Gastrocnemius medialis (tissue), 4 donors: ENCODE measurements at regions not wholly inside any gene's neighbourhood (a gene's known extent, or its start where the extent isn't known, plus 50 kb on each side); places are given as distances from the start of the nearest gene placed in this dataset.

Source experiments
- ATAC-seq, 2 donors: fragments of 150-250 bp; one replicate each; pipeline ENCODE4 v1.9.1; 2016
- DNase-seq, 2 donors: peaks; one replicate each; pipeline ENCODE4 v3.0.0-alpha.2; 2019
- H3K27ac ChIP-seq, 4 donors: fragments of 200-600 bp; sonication (generic); 1 replicate in 1 of 4; 2 replicates in 3 of 4; pipeline ENCODE4 v1.5.1; 2016 to 2018; ENCODE audit warnings: mild to moderate bottlenecking in 2 of 4, moderate library complexity in 1 of 4
- H3K27me3 ChIP-seq, 3 donors: fragments of 200-600 bp; sonication (generic) in 2 of 3; 1 replicate in 1 of 3; 2 replicates in 2 of 3; pipeline versions ENCODE4 v1.5.1 to v1.6.0; 2016 to 2019; ENCODE audit warnings: mild to moderate bottlenecking in 1 of 3, moderate library complexity in 1 of 3
- H3K36me3 ChIP-seq, 2 donors: fragments of 200-600 bp; sonication (generic) in 1 of 2; one replicate each; pipeline ENCODE4 v1.5.1; 2017 to 2018
- H3K4me1 ChIP-seq, 2 donors: fragments of 200-600 bp; sonication (generic) in 1 of 2; one replicate each; pipeline ENCODE4 v1.5.1; 2016 to 2017; ENCODE audit warnings: mild to moderate bottlenecking in 2 of 2
- H3K4me3 ChIP-seq, 4 donors: fragments of 200-600 bp; sonication (generic) in 3 of 4; 1 replicate in 1 of 4; 2 replicates in 3 of 4; pipeline ENCODE4 v1.5.1; 2016 to 2019; ENCODE audit warnings: mild to moderate bottlenecking in 2 of 4
- H3K9me3 ChIP-seq, 3 donors: fragments of 200-600 bp; sonication (generic) in 2 of 3; 1 replicate in 1 of 3; 2 replicates in 2 of 3; pipeline ENCODE4 v1.5.1; 2016 to 2019
- POLR2A ChIP-seq, 2 donors: fragments of 450-650 bp; IDR thresholded peaks; one replicate each; pipeline ENCODE4 v1.6.1; 2017; ENCODE audit warnings: antibody characterized with exemption in 2 of 2, mild to moderate bottlenecking in 2 of 2, moderate library complexity in 2 of 2
- in situ Hi-C, 4 donors: fragments of 200-750 bp; cut with MboI; loops; one replicate each; pipeline versions ENCODE4 v1.15.0 to v1.8.0; 2017; ENCODE audit warnings: low sequenced_read_pairs in 4 of 4
- intact Hi-C: fragments of 100-400 bp; cut with DNase I; formaldehyde crosslinking; loops from one replicate; pipeline ENCODE4 v1.15.1; 2023; ENCODE audit warnings: low total_unique reads
- TF ChIP-seq, protein P1 (sequence below), 5 experiments: fragments of 450-650 bp in 3 of 5; fragments of 200-600 bp in 2 of 5; sonication (generic) in 2 of 5; IDR thresholded peaks in 4 of 5; conservative IDR thresholded peaks in 1 of 5; 1 replicate in 4 of 5; 2 replicates in 1 of 5; pipeline ENCODE4 v1.5.1; 2016 to 2019; ENCODE audit warnings: antibody characterized with exemption in 5 of 5, mild to moderate bottlenecking in 3 of 5, moderate library complexity in 3 of 5

DNA sequence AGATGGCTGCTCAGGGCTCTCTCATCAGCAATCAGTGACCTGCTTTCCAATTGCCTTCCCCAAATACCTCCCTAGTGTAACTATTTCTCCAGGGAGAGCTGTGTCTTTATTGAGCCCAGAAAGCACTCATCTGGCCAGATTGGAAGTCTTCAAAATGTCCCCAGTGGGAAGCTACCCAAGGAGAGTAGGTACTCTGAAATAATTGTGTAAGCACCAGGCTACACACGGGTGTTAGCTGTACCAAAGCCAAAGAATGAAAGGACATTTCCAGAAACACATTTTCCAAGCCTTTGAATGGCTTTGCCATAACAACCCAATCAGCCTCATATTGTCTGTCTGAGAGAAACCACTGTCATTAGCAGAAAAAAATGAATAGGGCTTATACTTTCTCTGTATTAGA is 318.8 kb downstream of the FAM170A start:
- intact Hi-C loops, result loop anchor here (10.0 kb wide), 1 partner anchor 857 kb away; no protein-coding TSS in a partner anchor
- no peaks in the 10 kb centered on the region for H3K9me3 ChIP-seq

DNA sequence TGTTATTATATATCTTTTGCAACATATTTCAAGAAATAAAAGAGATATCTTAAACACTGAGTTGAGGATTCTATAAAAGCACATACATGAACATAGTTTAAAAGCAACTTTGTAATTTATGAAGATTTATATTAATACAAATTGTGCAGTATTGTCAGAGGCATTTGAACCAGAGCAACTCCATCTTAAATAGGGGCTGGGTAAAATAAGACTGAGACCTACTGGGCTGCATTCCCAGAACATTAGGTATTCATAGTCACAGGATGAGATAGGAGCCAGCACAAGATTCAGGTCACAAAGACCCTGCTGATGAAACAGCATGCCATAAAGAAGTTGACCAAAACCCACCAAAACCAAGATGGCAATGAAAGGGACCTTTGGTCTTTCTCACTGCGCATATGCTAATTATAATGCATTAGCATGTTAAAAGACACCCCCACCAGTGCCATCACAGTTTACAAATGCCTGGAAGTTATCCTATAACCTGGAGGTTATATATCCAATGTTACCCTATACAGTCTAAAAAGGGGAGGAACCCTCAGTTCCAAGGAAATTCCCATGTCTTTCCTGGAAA is 320.2 kb downstream of the FAM170A start:
- in situ Hi-C loops, result loop anchor here in 2 of 4 donors (10.0 to 25.0 kb wide), 3 partner anchors 513 to 863 kb away; partner anchors contain the start of gene PRR16 (in 2 of the 2)

More for the DNA sequence above, 318.8 kb downstream of the FAM170A start:
- in situ Hi-C loops, result loop anchor here in 2 of 4 donors (10.0 to 25.0 kb wide), 3 partner anchors 514 to 864 kb away; partner anchors contain the start of gene PRR16 (in 2 of the 2)
- TF ChIP-seq, protein P1, sequence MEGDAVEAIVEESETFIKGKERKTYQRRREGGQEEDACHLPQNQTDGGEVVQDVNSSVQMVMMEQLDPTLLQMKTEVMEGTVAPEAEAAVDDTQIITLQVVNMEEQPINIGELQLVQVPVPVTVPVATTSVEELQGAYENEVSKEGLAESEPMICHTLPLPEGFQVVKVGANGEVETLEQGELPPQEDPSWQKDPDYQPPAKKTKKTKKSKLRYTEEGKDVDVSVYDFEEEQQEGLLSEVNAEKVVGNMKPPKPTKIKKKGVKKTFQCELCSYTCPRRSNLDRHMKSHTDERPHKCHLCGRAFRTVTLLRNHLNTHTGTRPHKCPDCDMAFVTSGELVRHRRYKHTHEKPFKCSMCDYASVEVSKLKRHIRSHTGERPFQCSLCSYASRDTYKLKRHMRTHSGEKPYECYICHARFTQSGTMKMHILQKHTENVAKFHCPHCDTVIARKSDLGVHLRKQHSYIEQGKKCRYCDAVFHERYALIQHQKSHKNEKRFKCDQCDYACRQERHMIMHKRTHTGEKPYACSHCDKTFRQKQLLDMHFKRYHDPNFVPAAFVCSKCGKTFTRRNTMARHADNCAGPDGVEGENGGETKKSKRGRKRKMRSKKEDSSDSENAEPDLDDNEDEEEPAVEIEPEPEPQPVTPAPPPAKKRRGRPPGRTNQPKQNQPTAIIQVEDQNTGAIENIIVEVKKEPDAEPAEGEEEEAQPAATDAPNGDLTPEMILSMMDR (IDR thresholded peaks at IDR 0.05 in 4 of 5, conservative IDR thresholded peaks at IDR 0.05 in 1 of 5), result no peak
- TF ChIP-seq POLR2A (IDR thresholded peaks at IDR 0.05), result no peak
- DNase-seq (no peak), ATAC-seq (no peak)
- Histone ChIP-seq H3K4me1 (no peaks in the 10 kb centered on the region), H3K4me3 (no peak overlapping the region), H3K27ac (no peak overlapping the region), H3K27me3 (no peaks in the 10 kb centered on the region), H3K36me3 (no peaks in the 10 kb centered on the region)

DNA sequence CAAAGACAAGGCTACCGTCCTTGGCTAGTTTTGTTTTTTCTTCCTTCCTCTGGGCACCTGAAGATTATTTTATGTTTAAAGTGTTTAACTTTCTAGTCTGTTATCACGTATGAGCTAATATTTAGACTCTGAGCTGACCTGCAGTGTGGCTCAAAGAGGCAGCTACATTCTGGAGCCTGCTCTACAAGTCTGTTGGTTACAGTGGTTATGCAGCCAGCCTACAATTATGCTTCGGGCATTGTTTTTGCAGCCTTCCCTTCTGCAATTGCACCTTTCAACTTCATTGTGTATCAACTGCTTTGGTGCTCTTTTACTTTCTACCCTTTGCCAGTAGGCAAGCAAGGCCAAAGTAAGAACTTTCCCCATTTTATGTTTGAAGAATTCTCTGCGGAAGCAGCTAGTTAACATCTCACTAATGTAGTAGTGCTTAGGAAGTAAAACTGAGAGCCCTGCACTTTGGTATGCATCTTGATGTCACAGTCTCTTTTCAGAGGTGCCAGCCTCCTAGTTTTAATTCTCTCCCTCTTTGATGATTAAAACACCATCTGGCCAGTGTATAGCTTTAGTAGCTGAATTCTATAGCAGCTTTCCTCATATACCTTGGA is 322.1 kb downstream of the FAM170A start:
- no peaks in the 10 kb centered on the region for H3K36me3 ChIP-seq
- no peak overlapping the region for H3K4me3 ChIP-seq
- no peak for TF ChIP-seq POLR2A (IDR thresholded peaks at IDR 0.05)
- no peaks in the 10 kb centered on the region for H3K9me3 ChIP-seq
- no peaks in the 10 kb centered on the region for H3K27me3 ChIP-seq
- ATAC-seq (no peak), DNase-seq (no peak)
- intact Hi-C loops, result no loop called here
- no peaks in the 10 kb centered on the region for H3K4me1 ChIP-seq
- no peak overlapping the region for H3K27ac ChIP-seq
- in situ Hi-C loops, result no loop called here

More for the DNA sequence above, 320.2 kb downstream of the FAM170A start:
- H3K27me3 ChIP-seq, result no peaks in the 10 kb centered on the region
- no peak for TF ChIP-seq POLR2A (IDR thresholded peaks at IDR 0.05)
- TF ChIP-seq, protein P1 (IDR thresholded peaks at IDR 0.05 in 4 of 5, conservative IDR thresholded peaks at IDR 0.05 in 1 of 5), result no peak
- intact Hi-C loops, result loop anchor here (10.0 kb wide), 1 partner anchor 855 kb away; no protein-coding TSS in a partner anchor
- H3K27ac ChIP-seq, result no peak overlapping the region
- H3K4me1 ChIP-seq, result no peaks in the 10 kb centered on the region
- no peak overlapping the region for H3K4me3 ChIP-seq
- no peaks in the 10 kb centered on the region for H3K9me3 ChIP-seq
- DNase-seq (no peak), ATAC-seq (no peak)
- H3K36me3 ChIP-seq, result no peaks in the 10 kb centered on the region

DNA sequence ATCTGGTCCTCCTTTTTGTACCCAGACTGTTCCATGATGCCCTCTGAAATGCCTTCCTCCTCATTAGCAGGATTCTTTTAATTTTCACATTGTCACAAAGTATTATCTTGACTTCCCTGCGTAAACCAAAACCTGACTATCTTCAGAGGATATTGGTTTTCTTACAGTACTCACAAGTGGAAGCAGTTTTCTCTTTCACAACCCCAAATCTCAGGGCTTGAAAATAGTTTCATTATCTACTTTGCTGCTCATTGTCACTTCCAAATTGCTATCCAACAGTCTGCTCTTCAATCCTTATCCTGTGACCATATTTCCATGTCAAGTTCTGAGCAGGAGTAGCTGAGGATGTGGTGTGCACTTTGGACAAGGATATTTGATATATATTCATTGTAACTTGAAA is 324.1 kb downstream of the FAM170A start:
- ATAC-seq (no peak), DNase-seq (no peak)
- Histone ChIP-seq H3K27me3 (no peaks in the 10 kb centered on the region), H3K4me3 (no peak overlapping the region), H3K4me1 (no peaks in the 10 kb centered on the region), H3K27ac (no peak overlapping the region), H3K9me3 (no peaks in the 10 kb centered on the region), H3K36me3 (no peaks in the 10 kb centered on the region)
- in situ Hi-C loops, result no loop called here
- TF ChIP-seq, protein P1 (IDR thresholded peaks at IDR 0.05 in 4 of 5, conservative IDR thresholded peaks at IDR 0.05 in 1 of 5), result no peak
- TF ChIP-seq POLR2A (IDR thresholded peaks at IDR 0.05), result no peak
- intact Hi-C loops, result no loop called here

DNA sequence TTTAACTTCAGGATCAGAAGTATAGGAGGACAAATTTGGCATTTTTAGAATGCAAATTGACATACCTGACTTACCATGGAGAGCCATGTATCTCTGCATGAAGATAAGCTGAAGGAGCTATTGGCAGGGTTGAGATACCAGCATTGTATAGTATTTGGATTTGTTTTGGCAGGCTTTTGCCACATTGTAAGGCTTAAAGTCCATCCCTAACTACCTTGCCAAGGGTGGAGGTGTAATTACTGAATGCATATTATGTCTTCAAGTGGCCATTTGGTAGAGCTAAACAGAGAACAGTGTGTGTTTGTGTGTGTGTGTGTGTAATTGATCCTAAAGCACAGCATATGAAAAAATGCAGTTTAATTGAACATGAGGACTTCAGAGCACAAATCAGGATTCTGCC is 324.7 kb downstream of the FAM170A start:
- no peak for DNase-seq
- in situ Hi-C loops (no loop called here), intact Hi-C loops (no loop called here)
- no peaks in the 10 kb centered on the region for H3K27me3 ChIP-seq
- no peak overlapping the region for H3K27ac ChIP-seq
- H3K9me3 ChIP-seq, result no peaks in the 10 kb centered on the region
- H3K4me1 ChIP-seq, result no peaks in the 10 kb centered on the region
- no peak overlapping the region for H3K4me3 ChIP-seq
- TF ChIP-seq POLR2A (IDR thresholded peaks at IDR 0.05), result no peak
- TF ChIP-seq, protein P1 (IDR thresholded peaks at IDR 0.05 in 4 of 5, conservative IDR thresholded peaks at IDR 0.05 in 1 of 5), result no peak
- no peak for ATAC-seq
- no peaks in the 10 kb centered on the region for H3K36me3 ChIP-seq
